IMR-90 (cell line): ENCODE measurements at regions not wholly inside any gene's neighbourhood (a gene's known extent, or its start where the extent isn't known, plus 50 kb on each side); places are given as distances from the start of the nearest gene placed in this dataset.

Source experiments
- ATAC-seq: fragments of 200-7000 bp; cut with Tn5 transposase; 2 replicates; pipeline ENCODE4 v1.9.1; 2020; ENCODE audit warnings: low read depth, mild to moderate bottlenecking, moderate library complexity
- BruUV-seq: library from RNA; stranded (reverse); fragments of 400-500 nt; replicated peaks from 2 replicates; lab custom pipeline; 2021; lab: Mats Ljungman, UMichigan
- CTCF ChIA-PET: fragments of 300-600 bp; formaldehyde crosslinking; extraction: SDS; loops from one replicate; lab custom pipeline; 2021; ENCODE audit warnings: antibody characterized with exemption; lab: Yijun Ruan, JAX
- POLR2A ChIA-PET: fragments of 300-600 bp; sonication (Branson Sonifier 250); formaldehyde crosslinking; loops from one replicate; lab custom pipeline; 2022; ENCODE audit warnings: antibody characterized with exemption; ENCODE audit not compliant: unreplicated experiment; lab: Charles Lee
- DNase-seq: peaks from one replicate; pipeline ENCODE4 v3.0.0; 2013
- H2AFZ ChIP-seq: replicated peaks from 2 replicates; pipeline ENCODE3; 2013; ENCODE audit warnings: low read length, mild to moderate bottlenecking; ENCODE audit not compliant: poor library complexity
- H2AK5ac ChIP-seq: 2 replicates; pipeline ENCODE4 v1.6.1; 2013; ENCODE audit warnings: low read depth, low read length, inconsistent platforms
- H2AK9ac ChIP-seq: replicated peaks from 2 replicates; pipeline ENCODE3; 2013; ENCODE audit warnings: mild to moderate bottlenecking, low read depth, low read length, moderate library complexity; ENCODE audit not compliant: poor library complexity
- H2BK120ac ChIP-seq: 2 replicates; pipeline ENCODE4 v1.6.1; 2013; ENCODE audit warnings: low read depth, low read length, inconsistent platforms
- H2BK15ac ChIP-seq: 3 replicates; pipeline ENCODE4 v1.6.1; 2013; ENCODE audit warnings: low read depth, low read length, inconsistent platforms
- H2BK20ac ChIP-seq: 2 replicates; pipeline ENCODE4 v1.6.1; 2013; ENCODE audit warnings: low read depth, mild to moderate bottlenecking, inconsistent platforms, low read length, moderate library complexity
- H2BK5ac ChIP-seq: 2 replicates; pipeline ENCODE4 v1.6.1; 2013; ENCODE audit warnings: mild to moderate bottlenecking, low read depth, low read length, inconsistent platforms; ENCODE audit not compliant: poor library complexity, severe bottlenecking
- H3K14ac ChIP-seq: replicated peaks from 2 replicates; pipeline ENCODE4 v1.6.1; 2013; ENCODE audit warnings: low read depth, low read length, inconsistent platforms
- H3K18ac ChIP-seq: 2 replicates; pipeline ENCODE4 v1.6.1; 2013; ENCODE audit warnings: low read depth, low read length, control low read depth
- H3K23ac ChIP-seq: 2 replicates; pipeline ENCODE4 v1.6.1; 2013; ENCODE audit warnings: low read depth, low read length, inconsistent platforms
- H3K27ac ChIP-seq: 2 replicates; pipeline ENCODE4 v1.5.1; 2013; ENCODE audit warnings: mild to moderate bottlenecking, control low read depth, low read length; ENCODE audit not compliant: insufficient read depth
- H3K27me3 ChIP-seq: 2 replicates; pipeline ENCODE4 v1.6.1; 2013; ENCODE audit warnings: low read length; ENCODE audit not compliant: control insufficient read depth, insufficient read depth
- H3K36me3 ChIP-seq: 2 replicates; pipeline ENCODE4 v1.6.1; 2013; ENCODE audit warnings: low read length, mixed read lengths; ENCODE audit not compliant: control insufficient read depth, insufficient read depth
- H3K4ac ChIP-seq: 2 replicates; pipeline ENCODE4 v1.6.1; 2013; ENCODE audit warnings: low read depth, low read length, inconsistent platforms
- H3K4me1 ChIP-seq: 2 replicates; pipeline ENCODE4 v1.6.1; 2013; ENCODE audit warnings: low read length, mixed read lengths; ENCODE audit not compliant: control insufficient read depth, insufficient read depth
- H3K4me2 ChIP-seq: 2 replicates; pipeline ENCODE4 v1.6.1; 2013; ENCODE audit warnings: low read depth, mild to moderate bottlenecking, control low read depth, low read length, moderate library complexity
- H3K4me3 ChIP-seq: 2 replicates; pipeline ENCODE4 v1.5.1; 2013; ENCODE audit warnings: low read depth, mild to moderate bottlenecking, control low read depth, low read length, moderate library complexity; ENCODE audit not compliant: insufficient read depth
- H3K56ac ChIP-seq: 2 replicates; pipeline ENCODE4 v1.6.1; 2013; ENCODE audit warnings: low read length, inconsistent platforms; ENCODE audit not compliant: insufficient read depth; ENCODE audit errors: extremely low read depth
- H3K79me1 ChIP-seq, 2 experiments: 2 replicates each; pipeline ENCODE4 v1.6.1; 2013; ENCODE audit warnings: low read length in 2 of 2, inconsistent platforms in 1 of 2, low read depth in 1 of 2
- H3K9ac ChIP-seq: 2 replicates; pipeline ENCODE4 v1.6.1; 2013; ENCODE audit warnings: low read depth, low read length, control low read depth
- H3K9me1 ChIP-seq: 2 replicates; pipeline ENCODE4 v1.6.1; 2013; ENCODE audit warnings: low read length, inconsistent platforms; ENCODE audit not compliant: insufficient read depth
- H3K9me3 ChIP-seq: 2 replicates; pipeline ENCODE4 v1.6.1; 2013; ENCODE audit warnings: low read length; ENCODE audit not compliant: control insufficient read depth, insufficient read depth
- H4K20me1 ChIP-seq: 2 replicates; pipeline ENCODE4 v1.6.1; 2013; ENCODE audit warnings: low read length, inconsistent platforms; ENCODE audit not compliant: insufficient read depth
- H4K5ac ChIP-seq: 2 replicates; pipeline ENCODE4 v1.6.1; 2013; ENCODE audit warnings: mild to moderate bottlenecking, low read depth, low read length, control low read depth
- H4K8ac ChIP-seq, 2 experiments: 2 replicates each; pipeline ENCODE4 v1.6.1; 2013; ENCODE audit warnings: low read depth in 2 of 2, low read length in 2 of 2, control low read depth in 1 of 2, inconsistent platforms in 1 of 2
- H4K91ac ChIP-seq: 2 replicates; pipeline ENCODE4 v1.6.1; 2013; ENCODE audit warnings: low read depth, low read length, inconsistent platforms; ENCODE audit not compliant: insufficient read depth
- ELK1 ChIP-seq: fragments of 150-350 bp; IDR thresholded peaks from 2 replicates; pipeline ENCODE4 v1.6.1; 2016; ENCODE audit warnings: low read depth, mild to moderate bottlenecking, low read length, moderate library complexity, borderline replicate concordance
- MAFK ChIP-seq: IDR thresholded peaks from 2 replicates; pipeline ENCODE4 v1.6.1; 2012; ENCODE audit warnings: low read depth, low read length, improper control_type of control experiment
- MAZ ChIP-seq: IDR thresholded peaks from 2 replicates; pipeline ENCODE4 v1.6.1; 2012; ENCODE audit warnings: low read depth, mild to moderate bottlenecking, low read length, improper control_type of control experiment, moderate library complexity, borderline replicate concordance
- MXI1 ChIP-seq: IDR thresholded peaks from 2 replicates; pipeline ENCODE4 v1.6.1; 2012; ENCODE audit warnings: low read depth, mild to moderate bottlenecking, low read length, moderate library complexity, borderline replicate concordance
- POLR2A ChIP-seq: IDR thresholded peaks from 2 replicates; pipeline ENCODE4 v1.6.1; 2012; ENCODE audit warnings: mild to moderate bottlenecking, low read depth, low read length
- RAD21 ChIP-seq: IDR thresholded peaks from 2 replicates; pipeline ENCODE4 v1.6.1; 2012; ENCODE audit warnings: low read length, improper control_type of control experiment
- RCOR1 ChIP-seq: IDR thresholded peaks from 2 replicates; pipeline ENCODE4 v1.6.1; 2012; ENCODE audit warnings: mild to moderate bottlenecking, low read length, improper control_type of control experiment; ENCODE audit not compliant: insufficient replicate concordance
- SMC3 ChIP-seq: fragments of 150-350 bp; IDR thresholded peaks from 2 replicates; pipeline ENCODE4 v1.6.1; 2016; ENCODE audit warnings: low read depth, mild to moderate bottlenecking, antibody characterized with exemption, low read length, moderate library complexity
- USF2 ChIP-seq: fragments of 150-350 bp; IDR thresholded peaks from 2 replicates; pipeline ENCODE4 v1.6.1; 2017; ENCODE audit warnings: mild to moderate bottlenecking, antibody characterized with exemption, low read length, low read depth
- WGBS, 2 experiments: methylation state at CpG; one replicate each; pipeline versions ENCODE4 v1.1.5 to v1.1.7; 2013; ENCODE audit warnings: missing lambda C conversion rate in 2 of 2; ENCODE audit not compliant: insufficient read length in 1 of 2; ENCODE audit errors: extremely low coverage in 2 of 2; 5-methylcytosine and 5-hydroxymethylcytosine counted together
- dilution Hi-C: fragments of 300-500 bp; cut with HindIII; formaldehyde crosslinking; loops from one replicate; pipeline ENCODE4 v1.14.3; 2018; ENCODE audit warnings: low sequenced_read_pairs; ENCODE audit not compliant: unreplicated experiment
- in situ Hi-C: fragments of 300-500 bp; cut with MboI; formaldehyde crosslinking; loops from 3 replicates; pipeline ENCODE4 v1.14.3; 2019; ENCODE audit warnings: low sequenced_read_pairs, inconsistent platforms, mixed read lengths
- intact Hi-C: fragments of 100-400 bp; cut with micrococcal nuclease; formaldehyde crosslinking; loops from 2 replicates; pipeline ENCODE4 v1.10.0; 2022
- TF ChIP-seq, protein P1 (sequence below): conservative IDR thresholded peaks from 2 replicates; pipeline ENCODE4 v1.5.1; 2012; ENCODE audit warnings: mild to moderate bottlenecking, low read depth, low read length, improper control_type of control experiment

DNA sequence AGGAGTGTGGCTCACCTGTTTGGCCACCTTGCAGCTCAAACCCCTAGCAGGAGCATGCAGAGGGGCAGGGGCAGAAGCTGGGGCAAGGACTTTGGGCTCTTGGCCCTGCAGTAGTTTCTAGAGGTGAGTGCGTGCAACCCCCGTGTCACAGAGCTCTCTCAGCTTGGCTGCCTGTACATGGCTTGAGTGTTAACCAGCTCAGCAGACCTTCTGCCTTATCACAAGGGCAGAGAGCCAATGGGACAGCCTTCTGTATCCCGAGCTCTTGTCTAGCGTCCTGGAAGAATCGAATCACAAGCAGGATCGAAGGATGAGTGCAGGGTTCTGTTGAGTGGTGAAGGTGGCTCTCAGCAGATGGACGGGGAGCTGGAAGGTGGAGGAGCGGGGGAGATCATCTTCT, 120.3 kb upstream of the TMEM18 start:
- peaks cover 26% of the 10 kb centered on the region for H3K9me3 ChIP-seq
- no peak overlapping the region for H2BK15ac ChIP-seq
- dilution Hi-C loops (no loop called here), in situ Hi-C loops (no loop called here), intact Hi-C loops (no loop called here)
- H3K27me3 ChIP-seq = no peaks in the 10 kb centered on the region
- no peak for ATAC-seq
- H4K20me1 ChIP-seq = no peaks in the 10 kb centered on the region
- no peak overlapping the region for H4K8ac ChIP-seq
- no peak overlapping the region for H3K4me3 ChIP-seq
- no peak overlapping the region for H3K23ac ChIP-seq
- WGBS, 2 experiments = 38% methylated on average over 2 of the region's 8 CpGs; no CpG with 5 or more reads in 1 of the 2 experiments
- no peak for TF ChIP-seq MXI1
- no peak for TF ChIP-seq POLR2A
- no peak for TF ChIP-seq USF2
- TF ChIP-seq MAZ = no peak
- no peak for TF ChIP-seq RAD21
- no peak for TF ChIP-seq SMC3
- TF ChIP-seq MAFK = no peak
- no peak for TF ChIP-seq ELK1
- no peak for TF ChIP-seq RCOR1
- TF ChIP-seq, protein P1, sequence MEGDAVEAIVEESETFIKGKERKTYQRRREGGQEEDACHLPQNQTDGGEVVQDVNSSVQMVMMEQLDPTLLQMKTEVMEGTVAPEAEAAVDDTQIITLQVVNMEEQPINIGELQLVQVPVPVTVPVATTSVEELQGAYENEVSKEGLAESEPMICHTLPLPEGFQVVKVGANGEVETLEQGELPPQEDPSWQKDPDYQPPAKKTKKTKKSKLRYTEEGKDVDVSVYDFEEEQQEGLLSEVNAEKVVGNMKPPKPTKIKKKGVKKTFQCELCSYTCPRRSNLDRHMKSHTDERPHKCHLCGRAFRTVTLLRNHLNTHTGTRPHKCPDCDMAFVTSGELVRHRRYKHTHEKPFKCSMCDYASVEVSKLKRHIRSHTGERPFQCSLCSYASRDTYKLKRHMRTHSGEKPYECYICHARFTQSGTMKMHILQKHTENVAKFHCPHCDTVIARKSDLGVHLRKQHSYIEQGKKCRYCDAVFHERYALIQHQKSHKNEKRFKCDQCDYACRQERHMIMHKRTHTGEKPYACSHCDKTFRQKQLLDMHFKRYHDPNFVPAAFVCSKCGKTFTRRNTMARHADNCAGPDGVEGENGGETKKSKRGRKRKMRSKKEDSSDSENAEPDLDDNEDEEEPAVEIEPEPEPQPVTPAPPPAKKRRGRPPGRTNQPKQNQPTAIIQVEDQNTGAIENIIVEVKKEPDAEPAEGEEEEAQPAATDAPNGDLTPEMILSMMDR = no peak
- no peak overlapping the region for H2BK20ac ChIP-seq
- no peak overlapping the region for H3K27ac ChIP-seq
- no peak overlapping the region for H3K18ac ChIP-seq
- H2BK5ac ChIP-seq = no peak overlapping the region
- no peak for DNase-seq
- H2BK120ac ChIP-seq = no peak overlapping the region
- H4K91ac ChIP-seq = no peak overlapping the region
- H3K9me1 ChIP-seq = no peaks in the 10 kb centered on the region
- H3K36me3 ChIP-seq = no peaks in the 10 kb centered on the region
- no peak overlapping the region for H4K5ac ChIP-seq
- H3K4ac ChIP-seq = no peak overlapping the region
- H3K9ac ChIP-seq = no peak overlapping the region
- H2AFZ ChIP-seq = no peak overlapping the region
- ChIA-PET CTCF (no interaction called here), POLR2A (no interaction called here)
- no peaks in the 10 kb centered on the region for H3K79me1 ChIP-seq
- H3K4me1 ChIP-seq = no peaks in the 10 kb centered on the region
- no peak overlapping the region for H3K4me2 ChIP-seq
- no TSS peak for BruUV-seq
- no peak overlapping the region for H2AK9ac ChIP-seq
- no peak overlapping the region for H2AK5ac ChIP-seq
- no peak overlapping the region for H3K14ac ChIP-seq
- H3K56ac ChIP-seq = no peak overlapping the region
